Vagina (tissue), 2 donors: ENCODE measurements at regions not wholly inside any gene's neighbourhood (a gene's known extent, or its start where the extent isn't known, plus 50 kb on each side); places are given as distances from the start of the nearest gene placed in this dataset.

Experiments used
- DNase-seq, 2 donors: peaks; one replicate each; pipeline ENCODE4 v3.0.0-alpha.2; 2017; ENCODE audit errors: extremely low spot score in 2 of 2
- H3K27ac ChIP-seq: fragments of 200-600 bp; sonication (generic); one replicate; pipeline ENCODE4 v1.5.1; 2019
- H3K27me3 ChIP-seq: fragments of 200-600 bp; sonication (generic); one replicate; pipeline ENCODE4 v1.5.1; 2019
- H3K36me3 ChIP-seq, 2 donors: fragments of 200-600 bp; sonication (generic); one replicate each; pipeline ENCODE4 v1.5.1; 2017 to 2019
- H3K4me1 ChIP-seq: fragments of 200-600 bp; sonication (generic); one replicate; pipeline ENCODE4 v1.5.1; 2019
- H3K4me3 ChIP-seq, 2 donors: fragments of 200-600 bp; sonication (generic); 1 replicate in 1 of 2; 2 replicates in 1 of 2; pipeline ENCODE4 v1.5.1; 2016 to 2019
- H3K9me3 ChIP-seq: fragments of 200-600 bp; sonication (generic); one replicate; pipeline ENCODE4 v1.5.1; 2019
- CTCF ChIP-seq, 3 experiments: fragments of 450-650 bp in 2 of 3; fragments of 200-600 bp in 1 of 3; sonication (generic) in 1 of 3; IDR thresholded peaks; one replicate each; pipeline ENCODE4 v1.5.1; 2017 to 2019; ENCODE audit warnings: antibody characterized with exemption in 3 of 3, mild to moderate bottlenecking in 2 of 3, moderate library complexity in 2 of 3
- POLR2A ChIP-seq, 2 donors: fragments of 450-650 bp; IDR thresholded peaks; one replicate each; pipeline ENCODE4 v1.6.1; 2017; ENCODE audit warnings: antibody characterized with exemption in 2 of 2, mild to moderate bottlenecking in 2 of 2, moderate library complexity in 2 of 2
- POLR2AphosphoS5 ChIP-seq, 2 donors: sonication (generic); formaldehyde crosslinking; IDR thresholded peaks; one replicate each; pipeline ENCODE4 v1.9.0; 2017; ENCODE audit warnings: antibody characterized with exemption in 2 of 2, mild to moderate bottlenecking in 2 of 2, low read depth in 1 of 2; ENCODE audit not compliant: insufficient read depth in 1 of 2
- intact Hi-C: fragments of 100-400 bp; cut with DNase I; formaldehyde crosslinking; loops from one replicate; pipeline ENCODE4 v1.15.1; 2023

DNA sequence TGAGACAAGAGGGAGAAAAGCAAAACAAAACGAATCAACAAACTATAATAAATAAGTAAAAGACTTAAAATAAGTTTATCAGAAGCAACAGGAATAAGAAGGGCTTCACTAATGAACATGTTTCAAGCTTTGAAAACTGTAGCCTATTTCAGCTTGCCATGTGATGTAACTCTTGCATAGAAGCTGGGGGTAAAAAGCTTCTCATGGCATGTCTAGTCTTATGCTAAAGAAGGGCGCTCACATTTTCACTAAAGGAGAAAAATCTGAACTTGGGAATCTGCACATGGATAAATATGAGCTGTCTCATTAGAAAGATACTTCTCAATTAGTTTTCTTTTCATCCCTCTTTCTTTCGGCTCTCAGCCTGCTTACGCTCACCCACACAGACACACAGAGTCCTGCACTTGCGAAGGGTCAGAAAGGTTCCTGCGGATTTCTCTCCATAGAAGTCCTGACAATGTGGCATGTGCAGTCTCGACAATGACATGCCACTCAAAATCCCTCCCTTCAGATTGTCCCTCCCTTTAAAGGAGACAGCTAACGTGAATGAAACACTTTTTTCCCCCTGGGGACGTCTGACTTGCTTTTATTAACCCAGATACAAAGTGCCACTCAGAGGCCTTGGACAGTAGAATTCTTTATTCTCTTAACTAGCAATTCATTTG, 568.9 kb upstream of the NR2F2 start:
- DNase-seq, result no peak
- Histone ChIP-seq H3K27me3 (no peaks in the 10 kb centered on the region), H3K27ac (no peak overlapping the region), H3K9me3 (no peaks in the 10 kb centered on the region), H3K36me3 (no peaks in the 10 kb centered on the region), H3K4me1 (no peaks in the 10 kb centered on the region), H3K4me3 (no peak overlapping the region)
- intact Hi-C loops, result no loop called here
- TF ChIP-seq CTCF (IDR thresholded peaks at IDR 0.05) (no peak), POLR2AphosphoS5 (IDR thresholded peaks at IDR 0.05; ENCODE audit: insufficient read depth in 1 of 2, low read depth in 1 of 2) (no peak), POLR2A (IDR thresholded peaks at IDR 0.05) (no peak)

GRCh38 chr15:95763426-95763825, 567.1 kb upstream of the NR2F2 start:
- intact Hi-C loops, result no loop called here
- DNase-seq, result no peak
- TF ChIP-seq POLR2AphosphoS5 (IDR thresholded peaks at IDR 0.05; ENCODE audit: insufficient read depth in 1 of 2, low read depth in 1 of 2) (no peak), POLR2A (IDR thresholded peaks at IDR 0.05) (no peak)

DNA sequence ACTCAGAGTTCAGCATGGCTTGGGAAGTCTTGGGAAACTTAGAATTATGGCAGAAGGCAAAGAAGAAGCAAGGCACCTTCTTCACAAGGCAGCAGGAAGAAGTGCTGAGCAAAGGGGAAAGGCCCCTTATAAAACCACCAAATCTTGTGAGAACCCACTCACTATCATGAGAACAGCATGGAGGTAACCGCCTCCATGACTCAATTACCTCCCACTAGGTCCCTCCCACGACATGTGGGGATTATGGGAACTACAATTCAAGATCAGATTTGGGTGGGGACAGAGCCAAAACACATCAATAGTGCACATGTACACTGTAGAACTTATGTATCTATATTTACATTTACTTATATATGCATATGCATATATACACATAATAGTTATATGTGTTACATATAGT, 565.3 kb upstream of the NR2F2 start:
- Histone ChIP-seq H3K4me1 (no peaks in the 10 kb centered on the region), H3K4me3 (no peak overlapping the region), H3K27ac (no peak overlapping the region), H3K27me3 (no peaks in the 10 kb centered on the region), H3K36me3 (no peaks in the 10 kb centered on the region), H3K9me3 (no peaks in the 10 kb centered on the region)
- intact Hi-C loops, result no loop called here
- no peak for DNase-seq
- no peak for TF ChIP-seq CTCF (IDR thresholded peaks at IDR 0.05)
- TF ChIP-seq POLR2A (IDR thresholded peaks at IDR 0.05), result no peak
- no peak for TF ChIP-seq POLR2AphosphoS5 (IDR thresholded peaks at IDR 0.05; ENCODE audit: insufficient read depth in 1 of 2, low read depth in 1 of 2)

More at GRCh38 chr15:95763426-95763825, 567.1 kb upstream of the NR2F2 start:
- no peaks in the 10 kb centered on the region for H3K9me3 ChIP-seq
- no peak overlapping the region for H3K4me3 ChIP-seq
- no peak overlapping the region for H3K27ac ChIP-seq
- H3K27me3 ChIP-seq, result no peaks in the 10 kb centered on the region
- H3K36me3 ChIP-seq, result no peaks in the 10 kb centered on the region
- no peaks in the 10 kb centered on the region for H3K4me1 ChIP-seq

GRCh38 chr15:95770196-95770595, 560.3 kb upstream of the NR2F2 start:
- intact Hi-C loops, result no loop called here
- H3K27ac ChIP-seq, result no peak overlapping the region
- no peak for DNase-seq
- no peaks in the 10 kb centered on the region for H3K36me3 ChIP-seq
- no peaks in the 10 kb centered on the region for H3K27me3 ChIP-seq
- H3K4me3 ChIP-seq, result no peak overlapping the region
- TF ChIP-seq CTCF (IDR thresholded peaks at IDR 0.05) (no peak), POLR2A (IDR thresholded peaks at IDR 0.05) (no peak), POLR2AphosphoS5 (IDR thresholded peaks at IDR 0.05; ENCODE audit: insufficient read depth in 1 of 2, low read depth in 1 of 2) (no peak)
- H3K9me3 ChIP-seq, result no peaks in the 10 kb centered on the region
- no peaks in the 10 kb centered on the region for H3K4me1 ChIP-seq

GRCh38 chr15:95772982-95773381, 557.5 kb upstream of the NR2F2 start:
- no peaks in the 10 kb centered on the region for H3K36me3 ChIP-seq
- TF ChIP-seq POLR2AphosphoS5 (IDR thresholded peaks at IDR 0.05; ENCODE audit: insufficient read depth in 1 of 2, low read depth in 1 of 2) (no peak), POLR2A (IDR thresholded peaks at IDR 0.05) (no peak), CTCF (IDR thresholded peaks at IDR 0.05) (no peak)
- no peak for DNase-seq
- no peaks in the 10 kb centered on the region for H3K27me3 ChIP-seq
- no peaks in the 10 kb centered on the region for H3K9me3 ChIP-seq
- no peaks in the 10 kb centered on the region for H3K4me1 ChIP-seq
- intact Hi-C loops, result no loop called here
- H3K27ac ChIP-seq, result no peak overlapping the region
- H3K4me3 ChIP-seq, result no peak overlapping the region
